ENCODE measurements at regions not wholly inside any gene's neighbourhood (a gene's known extent, or its start where the extent isn't known, plus 50 kb on each side); places are given as distances from the start of the nearest gene placed in this dataset.

GRCh38 chr7:42625421-42625820, 286.4 kb downstream of the C7orf25 start:
- no peak overlapping the region for H3K4me3 ChIP-seq (ENCODE audit: low read depth, low read length)
- no peaks in the 10 kb centered on the region for H3K36me3 ChIP-seq (ENCODE audit: insufficient read depth)
- WGBS, result 88% methylated on average over 4 of the region's 4 CpGs
- no peaks in the 10 kb centered on the region for H3K4me1 ChIP-seq (ENCODE audit: insufficient read depth)
- DNase-seq (ENCODE audit: extremely low spot score), result no peak
- H3K27ac ChIP-seq (ENCODE audit: low read depth), result no peak overlapping the region

GRCh38 chr7:42624471-42624870, 287.4 kb downstream of the C7orf25 start:
- no peaks in the 10 kb centered on the region for H3K4me1 ChIP-seq (ENCODE audit: insufficient read depth)
- no peak overlapping the region for H3K27ac ChIP-seq (ENCODE audit: low read depth)
- no peaks in the 10 kb centered on the region for H3K36me3 ChIP-seq (ENCODE audit: insufficient read depth)
- H3K4me3 ChIP-seq (ENCODE audit: low read depth, low read length), result no peak overlapping the region
- DNase-seq (ENCODE audit: extremely low spot score), result no peak

DNA sequence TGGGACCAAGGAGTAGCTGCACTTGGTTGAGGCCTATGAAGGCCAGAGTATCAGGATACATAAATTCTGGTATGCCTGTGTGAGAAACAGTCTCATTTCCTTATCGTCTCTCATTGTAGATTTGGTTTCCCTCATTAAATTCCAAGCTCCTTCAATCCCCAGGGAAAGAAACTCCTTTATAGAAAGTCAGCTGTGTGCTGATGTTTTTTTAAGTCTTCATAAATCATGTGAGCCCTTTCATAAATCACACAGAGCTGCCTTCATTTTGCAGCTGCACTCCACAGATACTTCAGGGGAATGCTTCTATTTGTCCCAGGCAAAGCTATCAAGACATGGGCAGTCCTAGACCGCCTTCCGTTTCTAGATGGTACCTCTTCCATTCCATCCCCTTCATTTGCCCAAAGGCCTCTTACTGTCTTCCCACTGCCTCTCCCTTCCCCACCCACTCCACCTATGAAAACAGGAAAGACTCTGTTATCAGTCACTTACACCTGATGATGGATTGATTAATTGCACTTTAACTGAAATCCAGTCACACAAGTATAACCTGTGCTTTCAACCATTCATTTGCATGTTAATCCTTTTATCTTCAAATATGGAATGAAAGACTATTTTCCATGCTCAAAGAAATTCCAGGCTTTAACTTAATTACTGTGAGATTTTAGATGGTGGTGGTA, 290.2 kb downstream of the C7orf25 start:
- no peak for DNase-seq (ENCODE audit: extremely low spot score)

DNA sequence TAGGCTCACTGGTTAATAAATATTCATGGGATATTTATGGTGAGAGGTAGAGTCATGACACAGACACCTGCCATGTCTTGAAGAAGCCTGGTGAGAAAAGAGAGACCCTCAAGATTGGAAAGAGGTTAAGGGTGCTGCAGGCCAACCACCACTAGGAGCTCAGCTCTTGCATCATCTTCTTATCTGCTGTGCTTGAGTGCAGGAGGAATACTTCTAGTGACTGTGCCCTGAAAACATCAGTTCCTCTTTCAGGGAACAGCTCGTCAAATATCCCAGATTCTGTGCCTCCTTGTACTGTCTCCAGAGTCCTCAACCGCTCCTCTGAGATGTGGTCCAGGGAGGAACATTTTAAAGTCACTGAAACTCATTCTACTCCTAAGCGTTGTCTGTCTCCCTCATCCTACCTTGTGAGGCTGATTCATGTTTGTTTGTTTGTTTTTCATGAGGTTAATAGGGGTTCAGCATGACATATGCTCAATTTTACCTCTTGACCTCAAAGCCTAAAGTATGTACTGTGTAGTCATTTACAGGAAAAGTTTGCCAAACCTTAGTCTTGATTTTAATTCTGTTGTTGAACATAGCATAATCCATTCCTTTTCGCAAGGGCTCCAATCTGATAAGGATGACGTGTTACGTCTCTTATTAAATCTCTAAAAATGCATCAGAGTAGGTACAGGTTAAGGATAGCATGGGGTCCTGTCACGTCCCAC, 293.1 kb downstream of the C7orf25 start:
- no peaks in the 10 kb centered on the region for H3K4me1 ChIP-seq (ENCODE audit: insufficient read depth)
- DNase-seq (ENCODE audit: extremely low spot score), result no peak
- no peak overlapping the region for H3K4me3 ChIP-seq (ENCODE audit: low read depth, low read length)
- 77% methylated on average over 7 of the region's 7 CpGs for WGBS
- no peak overlapping the region for H3K27ac ChIP-seq (ENCODE audit: low read depth)
- no peaks in the 10 kb centered on the region for H3K36me3 ChIP-seq (ENCODE audit: insufficient read depth)

More for the DNA sequence above, 290.2 kb downstream of the C7orf25 start:
- H3K36me3 ChIP-seq (ENCODE audit: insufficient read depth), result no peaks in the 10 kb centered on the region
- 56% methylated on average over 3 of the region's 3 CpGs for WGBS
- H3K4me1 ChIP-seq (ENCODE audit: insufficient read depth), result no peaks in the 10 kb centered on the region
- no peak overlapping the region for H3K27ac ChIP-seq (ENCODE audit: low read depth)
- H3K4me3 ChIP-seq (ENCODE audit: low read depth, low read length), result no peak overlapping the region

GRCh38 chr7:42617806-42618457, 293.9 kb downstream of the C7orf25 start:
- H3K4me1 ChIP-seq (ENCODE audit: insufficient read depth), result no peaks in the 10 kb centered on the region
- no peak overlapping the region for H3K27ac ChIP-seq (ENCODE audit: low read depth)
- no peak overlapping the region for H3K4me3 ChIP-seq (ENCODE audit: low read depth, low read length)
- no peak for DNase-seq (ENCODE audit: extremely low spot score)
- H3K36me3 ChIP-seq (ENCODE audit: insufficient read depth), result no peaks in the 10 kb centered on the region
- WGBS, result 57% methylated on average over 8 of the region's 8 CpGs

- WGBS, result 82% methylated on average over 6 of the region's 6 CpGs
- H3K4me1 ChIP-seq (ENCODE audit: insufficient read depth), result no peaks in the 10 kb centered on the region
- no peaks in the 10 kb centered on the region for H3K36me3 ChIP-seq (ENCODE audit: insufficient read depth)
- no peak overlapping the region for H3K4me3 ChIP-seq (ENCODE audit: low read depth, low read length)
- DNase-seq (ENCODE audit: extremely low spot score), result no peak
- no peak overlapping the region for H3K27ac ChIP-seq (ENCODE audit: low read depth)
These were observed 294.7 kb downstream of the C7orf25 start for GRCh38 chr7:42617071-42617765.

DNA sequence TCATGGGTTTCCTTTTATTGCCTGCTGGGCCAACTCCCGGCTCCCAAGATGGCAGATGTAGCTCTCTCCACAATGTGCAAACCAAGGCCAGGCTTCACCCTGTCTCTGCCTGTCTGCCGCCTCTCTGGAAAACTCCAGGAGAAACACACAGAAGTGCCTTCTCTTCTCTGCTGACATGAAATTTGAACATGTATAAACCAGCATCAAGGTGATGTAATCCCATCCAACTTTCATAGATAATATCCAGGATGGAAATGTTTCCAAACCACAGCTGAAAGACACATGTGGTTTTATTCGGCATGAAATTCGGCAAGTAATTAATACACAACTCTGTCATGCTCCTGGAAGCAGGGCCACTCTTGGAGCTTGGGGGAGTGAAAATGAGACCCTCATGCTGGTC, 297.2 kb downstream of the C7orf25 start:
- 94% methylated on average over 4 of the region's 4 CpGs for WGBS
- Histone ChIP-seq H3K4me3 (ENCODE audit: low read depth, low read length) (no peak overlapping the region), H3K4me1 (ENCODE audit: insufficient read depth) (no peaks in the 10 kb centered on the region), H3K27ac (ENCODE audit: low read depth) (no peak overlapping the region), H3K36me3 (ENCODE audit: insufficient read depth) (no peaks in the 10 kb centered on the region)
- no peak for DNase-seq (ENCODE audit: extremely low spot score)

GRCh38 chr7:42611961-42612360, 299.9 kb downstream of the C7orf25 start:
- WGBS, result 20% methylated on average over 1 of the region's 1 CpG
- H3K36me3 ChIP-seq (ENCODE audit: insufficient read depth), result no peaks in the 10 kb centered on the region
- H3K4me1 ChIP-seq (ENCODE audit: insufficient read depth), result no peaks in the 10 kb centered on the region
- no peak overlapping the region for H3K27ac ChIP-seq (ENCODE audit: low read depth)
- DNase-seq (ENCODE audit: extremely low spot score), result no peak
- H3K4me3 ChIP-seq (ENCODE audit: low read depth, low read length), result no peak overlapping the region

- no peak for DNase-seq (ENCODE audit: extremely low spot score)
- Histone ChIP-seq H3K36me3 (ENCODE audit: insufficient read depth) (no peaks in the 10 kb centered on the region), H3K4me1 (ENCODE audit: insufficient read depth) (no peaks in the 10 kb centered on the region), H3K27ac (ENCODE audit: low read depth) (no peak overlapping the region), H3K4me3 (ENCODE audit: low read depth, low read length) (no peak overlapping the region)
- WGBS, result 72% methylated on average over 7 of the region's 7 CpGs
These were observed 300.5 kb downstream of the C7orf25 start for GRCh38 chr7:42611289-42611928.

DNA sequence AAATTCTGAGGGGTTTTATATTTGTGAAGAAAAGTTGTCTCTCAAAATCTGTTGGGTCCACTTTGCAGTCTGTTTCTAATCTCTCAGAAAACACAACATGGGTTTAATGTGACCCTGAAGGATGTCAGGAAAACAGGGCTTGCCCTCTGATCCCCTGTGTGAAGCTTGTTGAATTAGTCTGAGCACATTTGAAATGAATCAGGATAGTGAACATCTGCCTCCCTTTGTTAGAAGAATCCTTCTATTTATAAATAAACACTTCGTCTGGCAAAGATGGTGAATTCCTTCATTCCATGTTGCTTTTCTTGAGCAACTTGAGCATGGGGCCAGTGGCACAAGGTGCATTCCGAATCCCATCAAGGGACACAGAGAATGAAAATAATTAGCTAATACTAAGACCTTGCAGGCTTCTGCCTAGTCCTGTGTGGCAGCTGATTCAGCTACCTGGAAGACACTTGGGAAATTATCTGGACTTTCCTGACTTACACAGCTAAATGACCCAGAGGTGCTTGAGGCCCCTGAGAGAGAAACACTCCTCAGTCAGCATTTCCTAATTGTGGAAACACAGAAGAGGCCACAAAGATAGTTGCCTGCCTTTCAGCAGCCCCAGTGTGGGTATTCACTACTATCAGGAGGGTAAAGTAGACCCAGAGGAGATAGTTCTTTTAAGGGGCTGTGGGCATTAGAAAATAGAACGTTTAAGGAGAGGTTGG, 305.5 kb downstream of the C7orf25 start:
- H3K27ac ChIP-seq (ENCODE audit: low read depth), result no peak overlapping the region
- H3K36me3 ChIP-seq (ENCODE audit: insufficient read depth), result no peaks in the 10 kb centered on the region
- no peak for DNase-seq (ENCODE audit: extremely low spot score)
- no peaks in the 10 kb centered on the region for H3K4me1 ChIP-seq (ENCODE audit: insufficient read depth)
- WGBS, result 46% methylated on average over 3 of the region's 3 CpGs
- no peak overlapping the region for H3K4me3 ChIP-seq (ENCODE audit: low read depth, low read length)

GRCh38 chr7:42605406-42606192, 306.3 kb downstream of the C7orf25 start:
- Histone ChIP-seq H3K27ac (ENCODE audit: low read depth) (no peak overlapping the region), H3K36me3 (ENCODE audit: insufficient read depth) (no peaks in the 10 kb centered on the region), H3K4me1 (ENCODE audit: insufficient read depth) (no peaks in the 10 kb centered on the region), H3K4me3 (ENCODE audit: low read depth, low read length) (no peak overlapping the region)
- 65% methylated on average over 7 of the region's 7 CpGs for WGBS
- DNase-seq (ENCODE audit: extremely low spot score), result no peak

DNA sequence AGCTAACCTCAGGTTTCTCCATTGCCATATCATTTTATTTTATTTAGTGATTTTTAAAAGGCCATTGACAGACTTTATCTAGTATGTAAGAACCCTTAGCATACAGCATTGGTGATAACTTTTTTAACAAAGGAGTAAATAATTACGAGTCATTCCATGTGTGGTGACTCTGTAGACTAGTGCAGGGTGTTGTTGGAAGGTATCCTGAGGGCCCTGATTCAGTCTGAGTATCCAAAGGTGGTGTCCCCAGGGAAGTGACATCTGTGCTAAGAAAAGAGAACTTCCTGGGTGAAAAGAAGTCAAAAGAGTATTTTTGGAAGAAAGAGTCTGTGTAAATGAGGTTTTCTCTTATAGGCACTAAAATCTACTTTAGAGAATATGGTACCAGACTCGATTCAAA, 308.4 kb downstream of the C7orf25 start:
- no peaks in the 10 kb centered on the region for H3K4me1 ChIP-seq (ENCODE audit: insufficient read depth)
- no peak overlapping the region for H3K4me3 ChIP-seq (ENCODE audit: low read depth, low read length)
- 89% methylated on average over 2 of the region's 2 CpGs for WGBS
- no peaks in the 10 kb centered on the region for H3K36me3 ChIP-seq (ENCODE audit: insufficient read depth)
- H3K27ac ChIP-seq (ENCODE audit: low read depth), result no peak overlapping the region
- DNase-seq (ENCODE audit: extremely low spot score), result no peak

All from urinary bladder (tissue), 3 donors.